ENCODE measurements at regions not wholly inside any gene's neighbourhood (a gene's known extent, or its start where the extent isn't known, plus 50 kb on each side); places are given as distances from the start of the nearest gene placed in this dataset.

DNA sequence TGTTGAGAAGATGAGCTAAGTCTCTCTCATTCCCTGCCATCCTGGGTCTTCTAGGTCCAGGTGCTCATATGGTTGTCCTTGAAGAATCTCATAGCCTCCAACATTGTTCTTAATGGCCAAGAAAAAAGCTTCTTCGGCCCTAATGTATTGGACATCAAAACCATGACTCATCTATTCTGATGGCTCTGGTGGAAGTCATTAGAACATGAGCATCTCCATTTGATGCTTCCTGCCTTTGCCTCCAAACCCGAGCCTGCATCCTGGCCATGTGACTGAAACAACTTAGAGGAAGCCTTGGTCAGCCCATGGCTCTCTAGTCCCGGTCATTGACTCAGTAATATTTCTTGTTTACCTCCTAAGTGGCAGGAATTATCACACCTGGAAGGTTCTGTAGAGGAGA lies 264.1 kb upstream of the FZD8 start:
- Histone ChIP-seq H3K9me3 (ENCODE audit: control insufficient read depth, insufficient read depth, low read length) (no peaks in the 10 kb centered on the region), H3K4me2 (ENCODE audit: low read depth, low read length) (no peak overlapping the region), H3K4ac (ENCODE audit: low read depth, low read length) (peak overlapping the region; percentile 39; the same call in 1 of the 2 replicates), H3K18ac (ENCODE audit: low read depth, low read length) (no peak overlapping the region), H2BK5ac (ENCODE audit: low read depth, low read length, poor library complexity, severe bottlenecking) (no peak overlapping the region), H3K56ac (ENCODE audit: extremely low read depth, insufficient read depth, low read length) (no peak overlapping the region), H3K23ac (ENCODE audit: low read depth, low read length) (no peak overlapping the region), H4K91ac (ENCODE audit: insufficient read depth, low read depth, low read length) (peak overlapping the region; percentile 46; the same call in 1 of the 2 replicates), H2AK9ac (replicated peaks; ENCODE audit: low read depth, low read length, poor library complexity) (no peak overlapping the region), H3K36me3 (ENCODE audit: control insufficient read depth, insufficient read depth, low read length) (no peaks in the 10 kb centered on the region), H2AFZ (replicated peaks; ENCODE audit: low read length, poor library complexity) (no peak overlapping the region), H3K9me1 (ENCODE audit: insufficient read depth, low read length) (peaks cover 5% of the 10 kb centered on the region), H4K20me1 (ENCODE audit: insufficient read depth, low read length) (no peaks in the 10 kb centered on the region), H2AK5ac (ENCODE audit: low read depth, low read length) (peak overlapping the region; percentile 48), H3K4me3 (ENCODE audit: insufficient read depth, low read depth, low read length) (no peak overlapping the region), H2BK120ac (ENCODE audit: low read depth, low read length) (peak overlapping the region; percentile 63; the same call in 1 of the 2 replicates), H3K14ac (replicated peaks; ENCODE audit: low read depth, low read length) (0 out of 2 replicates have a peak overlapping the region, but pooled peaks have one; percentile 18), H3K9ac (ENCODE audit: low read depth, low read length) (no peak overlapping the region), H2BK20ac (ENCODE audit: low read depth, low read length) (peak overlapping the region; percentile 23; the same call in 1 of the 2 replicates), H4K8ac (ENCODE audit: low read depth in 2 of 2, low read length in 2 of 2) (0 out of 4 replicates have a peak overlapping the region, but pooled peaks of 1 of the 2 experiments have one; percentile 54), H3K79me1 (ENCODE audit: low read depth in 1 of 2, low read length in 2 of 2) (no peaks in the 10 kb centered on the region), H3K4me1 (ENCODE audit: control insufficient read depth, insufficient read depth, low read length) (peaks cover 7% of the 10 kb centered on the region), H4K5ac (ENCODE audit: low read depth, low read length) (no peak overlapping the region), H3K27me3 (ENCODE audit: control insufficient read depth, insufficient read depth, low read length) (no peaks in the 10 kb centered on the region), H3K27ac (ENCODE audit: insufficient read depth, low read length) (no peak overlapping the region), H2BK15ac (ENCODE audit: low read depth, low read length) (peak overlapping the region; percentile 68; the same call in 2 of the 3 replicates)
- in situ Hi-C loops (cut with MboI; ENCODE audit: low sequenced_read_pairs) (no loop called here), intact Hi-C loops (cut with micrococcal nuclease) (no loop called here), dilution Hi-C loops (cut with HindIII; ENCODE audit: low sequenced_read_pairs, unreplicated experiment) (no loop called here)
- POLR2A ChIA-PET (ENCODE audit: unreplicated experiment): no interaction called here
- no TSS peak for BruUV-seq (replicated peaks)
- DNase-seq (no peak), ATAC-seq (ENCODE audit: low read depth) (no peak)
- WGBS, 2 experiments (ENCODE audit: extremely low coverage in 2 of 2, insufficient read length in 1 of 2): 100% methylated on average over 2 of the region's 3 CpGs; no CpG with 5 or more reads in 1 of the 2 experiments
- CTCF ChIA-PET: no interaction called here
- TF ChIP-seq, protein P1, sequence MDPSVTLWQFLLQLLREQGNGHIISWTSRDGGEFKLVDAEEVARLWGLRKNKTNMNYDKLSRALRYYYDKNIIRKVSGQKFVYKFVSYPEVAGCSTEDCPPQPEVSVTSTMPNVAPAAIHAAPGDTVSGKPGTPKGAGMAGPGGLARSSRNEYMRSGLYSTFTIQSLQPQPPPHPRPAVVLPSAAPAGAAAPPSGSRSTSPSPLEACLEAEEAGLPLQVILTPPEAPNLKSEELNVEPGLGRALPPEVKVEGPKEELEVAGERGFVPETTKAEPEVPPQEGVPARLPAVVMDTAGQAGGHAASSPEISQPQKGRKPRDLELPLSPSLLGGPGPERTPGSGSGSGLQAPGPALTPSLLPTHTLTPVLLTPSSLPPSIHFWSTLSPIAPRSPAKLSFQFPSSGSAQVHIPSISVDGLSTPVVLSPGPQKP (IDR thresholded peaks at IDR 0.05; ENCODE audit: borderline replicate concordance, low read depth, low read length): no peak
- TF ChIP-seq MAFK (IDR thresholded peaks at IDR 0.05; ENCODE audit: low read depth, low read length) (no peak), MXI1 (IDR thresholded peaks at IDR 0.05; ENCODE audit: borderline replicate concordance, low read depth, low read length) (no peak), BHLHE40 (IDR thresholded peaks at IDR 0.05; ENCODE audit: low read depth, low read length) (no peak), SMC3 (IDR thresholded peaks at IDR 0.05; ENCODE audit: low read depth, low read length) (no peak), FOS (IDR thresholded peaks at IDR 0.05; ENCODE audit: low read depth, low read length) (0 out of 2 replicates have a peak, but pooled peaks have one; percentile 20), RFX5 (IDR thresholded peaks at IDR 0.05; ENCODE audit: low read depth, low read length) (no peak)
- TF ChIP-seq, protein P2, sequence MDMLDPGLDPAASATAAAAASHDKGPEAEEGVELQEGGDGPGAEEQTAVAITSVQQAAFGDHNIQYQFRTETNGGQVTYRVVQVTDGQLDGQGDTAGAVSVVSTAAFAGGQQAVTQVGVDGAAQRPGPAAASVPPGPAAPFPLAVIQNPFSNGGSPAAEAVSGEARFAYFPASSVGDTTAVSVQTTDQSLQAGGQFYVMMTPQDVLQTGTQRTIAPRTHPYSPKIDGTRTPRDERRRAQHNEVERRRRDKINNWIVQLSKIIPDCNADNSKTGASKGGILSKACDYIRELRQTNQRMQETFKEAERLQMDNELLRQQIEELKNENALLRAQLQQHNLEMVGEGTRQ (IDR thresholded peaks at IDR 0.05; ENCODE audit: low read depth, low read length): no peak
- TF ChIP-seq, protein P3, sequence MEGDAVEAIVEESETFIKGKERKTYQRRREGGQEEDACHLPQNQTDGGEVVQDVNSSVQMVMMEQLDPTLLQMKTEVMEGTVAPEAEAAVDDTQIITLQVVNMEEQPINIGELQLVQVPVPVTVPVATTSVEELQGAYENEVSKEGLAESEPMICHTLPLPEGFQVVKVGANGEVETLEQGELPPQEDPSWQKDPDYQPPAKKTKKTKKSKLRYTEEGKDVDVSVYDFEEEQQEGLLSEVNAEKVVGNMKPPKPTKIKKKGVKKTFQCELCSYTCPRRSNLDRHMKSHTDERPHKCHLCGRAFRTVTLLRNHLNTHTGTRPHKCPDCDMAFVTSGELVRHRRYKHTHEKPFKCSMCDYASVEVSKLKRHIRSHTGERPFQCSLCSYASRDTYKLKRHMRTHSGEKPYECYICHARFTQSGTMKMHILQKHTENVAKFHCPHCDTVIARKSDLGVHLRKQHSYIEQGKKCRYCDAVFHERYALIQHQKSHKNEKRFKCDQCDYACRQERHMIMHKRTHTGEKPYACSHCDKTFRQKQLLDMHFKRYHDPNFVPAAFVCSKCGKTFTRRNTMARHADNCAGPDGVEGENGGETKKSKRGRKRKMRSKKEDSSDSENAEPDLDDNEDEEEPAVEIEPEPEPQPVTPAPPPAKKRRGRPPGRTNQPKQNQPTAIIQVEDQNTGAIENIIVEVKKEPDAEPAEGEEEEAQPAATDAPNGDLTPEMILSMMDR (conservative IDR thresholded peaks at IDR 0.05; ENCODE audit: low read depth, low read length): no peak

All from IMR-90 (cell line).